Activated T-cell treated with anti-CD3 and anti-CD28 coated beads, Interleukin-2, amount 50 U/mL, for 72 hours (primary cell): ENCODE measurements at regions not wholly inside any gene's neighbourhood (a gene's known extent, or its start where the extent isn't known, plus 50 kb on each side); places are given as distances from the start of the nearest gene placed in this dataset.

Experiments
- ATAC-seq, 2 donors: fragments of 150-1000 bp; cut with Tn5 transposase; replicated peaks in 1 of 2; 2 replicates each; pipeline ENCODE4 v1.10.0; 2021; ENCODE audit warnings: moderate library complexity in 2 of 2, mild to moderate bottlenecking in 1 of 2
- DNase-seq, 2 donors: peaks; one replicate each; pipeline ENCODE4 v3.0.0; 2021 to 2022; ENCODE audit warnings: mixed read lengths in 1 of 2
- H3K27ac Mint-ChIP-seq: one replicate; pipeline ENCODE4 v1.8.0; 2022; ENCODE audit warnings: mild to moderate bottlenecking, moderate library complexity, mixed read lengths
- H3K27me3 Mint-ChIP-seq: one replicate; pipeline ENCODE4 v1.8.0; 2022; ENCODE audit warnings: low read depth, mixed read lengths
- H3K36me3 Mint-ChIP-seq, 2 donors: one replicate each; pipeline ENCODE4 v1.8.0; 2022; ENCODE audit warnings: mixed read lengths in 2 of 2, mild to moderate bottlenecking in 1 of 2; ENCODE audit not compliant: insufficient read depth in 2 of 2
- H3K4me1 Mint-ChIP-seq: one replicate; pipeline ENCODE4 v1.8.0; 2022; ENCODE audit warnings: low read depth, mixed read lengths
- H3K4me3 Mint-ChIP-seq, 2 donors: one replicate each; pipeline ENCODE4 v1.8.0; 2022; ENCODE audit warnings: mild to moderate bottlenecking in 2 of 2, mixed read lengths in 2 of 2, moderate library complexity in 2 of 2
- H3K9me3 Mint-ChIP-seq, 2 donors: one replicate each; pipeline ENCODE4 v1.8.0; 2022; ENCODE audit warnings: mixed read lengths in 2 of 2

GRCh38 chr6:170130201-170130621 is 160.7 kb downstream of the DLL1 start:
- no peak overlapping the region for H3K4me3 Mint-ChIP-seq
- H3K27me3 Mint-ChIP-seq = peaks cover 11% of the 10 kb centered on the region
- ATAC-seq (no peak), DNase-seq (no peak)
- no peak overlapping the region for H3K27ac Mint-ChIP-seq
- H3K4me1 Mint-ChIP-seq = no peaks in the 10 kb centered on the region
- H3K9me3 Mint-ChIP-seq = no peaks in the 10 kb centered on the region
- no peaks in the 10 kb centered on the region for H3K36me3 Mint-ChIP-seq

DNA sequence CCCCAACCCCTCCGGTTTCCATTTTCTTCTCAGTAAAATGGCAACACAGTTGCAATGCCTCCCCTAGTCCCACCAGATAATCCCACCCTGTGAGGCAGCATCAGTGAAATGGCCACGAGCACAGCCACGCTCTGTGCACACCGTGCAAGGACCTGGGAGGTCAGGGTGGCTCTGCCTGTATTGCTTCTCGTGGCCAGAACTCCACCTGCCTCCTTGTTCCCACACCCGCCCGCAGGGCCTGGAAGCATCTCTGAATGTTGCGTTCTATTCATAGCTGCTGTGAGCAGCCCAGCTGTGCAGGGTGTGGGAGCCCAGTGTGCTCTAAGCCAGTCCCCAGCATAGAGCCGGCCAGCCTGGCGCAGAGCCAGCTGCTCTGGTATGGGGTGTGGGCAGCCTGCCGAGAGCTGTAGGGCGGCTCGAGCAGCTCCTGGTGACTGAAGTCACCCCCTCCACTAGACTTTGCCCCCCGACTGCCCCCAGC is 161.1 kb downstream of the DLL1 start:
- H3K4me3 Mint-ChIP-seq = no peak overlapping the region
- no peak for ATAC-seq
- H3K4me1 Mint-ChIP-seq = no peaks in the 10 kb centered on the region
- no peaks in the 10 kb centered on the region for H3K9me3 Mint-ChIP-seq
- H3K36me3 Mint-ChIP-seq = no peaks in the 10 kb centered on the region
- H3K27ac Mint-ChIP-seq = no peak overlapping the region
- no peak for DNase-seq
- H3K27me3 Mint-ChIP-seq = peaks cover 11% of the 10 kb centered on the region

DNA sequence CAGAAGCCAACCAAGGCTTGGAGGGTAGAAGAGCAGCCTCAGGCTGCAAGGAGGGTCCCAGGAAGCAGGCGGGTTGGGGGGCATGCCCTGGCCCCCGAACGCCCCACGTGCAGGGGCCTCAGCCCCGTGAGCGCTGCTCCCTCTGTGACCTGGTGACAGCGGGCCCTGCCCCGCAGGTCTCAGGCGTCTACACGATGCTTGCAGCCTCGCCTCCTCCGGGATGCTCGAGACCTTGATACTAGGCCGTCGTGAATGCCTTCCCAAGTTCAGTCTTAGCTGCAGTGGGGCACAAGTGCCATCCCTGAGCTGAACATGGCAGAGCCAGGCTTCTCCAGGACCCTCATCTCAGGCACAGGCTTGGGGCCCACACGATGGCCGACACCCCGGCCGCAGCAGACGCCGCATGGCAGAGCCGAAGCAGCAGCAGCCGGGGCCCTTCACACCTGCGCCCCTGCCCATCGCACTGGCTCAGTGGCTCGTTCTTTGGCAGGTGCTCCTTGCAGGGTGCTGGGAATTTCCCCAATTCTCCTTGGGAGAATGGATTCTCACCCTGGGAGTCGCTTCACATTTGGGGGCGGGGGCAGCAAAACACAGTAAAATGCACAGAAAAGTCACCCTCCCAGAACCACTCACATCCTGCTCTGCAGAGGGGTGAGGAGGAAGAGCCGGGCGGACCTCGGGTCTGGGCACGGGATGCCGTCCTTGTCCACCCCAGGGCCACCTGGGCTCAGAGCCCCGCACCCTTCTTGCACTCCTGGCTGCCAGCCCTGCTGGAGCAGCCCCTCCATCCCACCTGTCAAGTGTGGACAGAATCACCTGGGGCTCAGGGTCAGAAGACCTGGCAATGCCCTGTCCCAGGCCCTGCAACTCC is 161.8 kb downstream of the DLL1 start:
- Mint-ChIP-seq H3K36me3 (no peaks in the 10 kb centered on the region), H3K9me3 (no peaks in the 10 kb centered on the region), H3K27me3 (peaks cover 5% of the 10 kb centered on the region), H3K4me1 (no peaks in the 10 kb centered on the region), H3K4me3 (no peak overlapping the region), H3K27ac (no peak overlapping the region)
- no peak for ATAC-seq
- no peak for DNase-seq

DNA sequence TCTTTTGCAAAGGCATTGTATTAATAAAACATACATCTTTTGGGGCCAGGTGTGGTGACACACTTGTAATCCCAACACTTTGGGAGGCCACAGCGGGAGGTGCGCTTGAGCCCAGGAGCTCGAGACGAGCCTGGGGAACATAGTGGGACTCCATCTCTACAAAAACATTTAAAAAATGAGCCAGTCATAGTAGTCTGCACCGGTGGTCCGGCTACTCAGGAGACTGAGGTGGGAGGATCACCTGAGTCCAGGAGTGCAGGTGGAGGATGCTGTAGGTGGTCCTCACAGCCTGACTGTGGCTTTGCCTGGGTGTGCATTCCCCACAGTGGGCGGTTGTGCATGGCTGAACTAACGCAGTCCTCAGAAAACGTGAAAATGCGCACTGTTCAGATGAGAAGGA is 162.5 kb downstream of the DLL1 start:
- ATAC-seq (no peak), DNase-seq (no peak)
- H3K27ac Mint-ChIP-seq = no peak overlapping the region
- H3K4me3 Mint-ChIP-seq = no peak overlapping the region
- no peaks in the 10 kb centered on the region for H3K36me3 Mint-ChIP-seq
- no peaks in the 10 kb centered on the region for H3K4me1 Mint-ChIP-seq
- no peaks in the 10 kb centered on the region for H3K27me3 Mint-ChIP-seq
- H3K9me3 Mint-ChIP-seq = no peaks in the 10 kb centered on the region

DNA sequence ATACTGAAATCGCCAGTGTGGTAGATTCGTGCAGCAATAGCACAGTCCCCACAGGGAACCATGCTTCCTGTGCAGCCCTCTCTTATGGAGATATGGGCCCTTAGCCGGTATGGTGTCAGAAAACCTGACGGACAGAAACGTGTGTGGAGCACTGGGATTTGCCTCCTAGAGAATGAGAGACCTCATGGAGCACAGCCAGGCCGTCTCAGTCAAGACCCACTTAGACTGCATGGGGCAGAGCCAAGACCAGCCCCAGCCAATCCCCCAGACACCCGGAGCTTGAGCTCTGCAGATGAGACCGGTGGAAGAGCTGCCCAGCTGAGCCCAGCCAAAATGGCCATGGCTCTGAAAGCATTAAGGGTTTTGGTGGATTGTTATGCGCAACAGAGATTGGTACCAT is 163.7 kb downstream of the DLL1 start:
- no peak overlapping the region for H3K27ac Mint-ChIP-seq
- no peak for ATAC-seq
- no peaks in the 10 kb centered on the region for H3K4me1 Mint-ChIP-seq
- peaks cover 0 to 1% of the 10 kb centered on the region in 2 donors for H3K9me3 Mint-ChIP-seq
- no peak overlapping the region for H3K4me3 Mint-ChIP-seq
- DNase-seq = no peak
- no peaks in the 10 kb centered on the region for H3K27me3 Mint-ChIP-seq
- H3K36me3 Mint-ChIP-seq = no peaks in the 10 kb centered on the region

- ATAC-seq = no peak
- no peak for DNase-seq
- Mint-ChIP-seq H3K36me3 (peaks cover 5 to 8% of the 10 kb centered on the region in 2 donors), H3K4me3 (no peak overlapping the region), H3K27ac (no peak overlapping the region), H3K4me1 (no peaks in the 10 kb centered on the region), H3K9me3 (peaks cover 3 to 5% of the 10 kb centered on the region in 2 donors), H3K27me3 (no peaks in the 10 kb centered on the region)
Measured at GRCh38 chr6:170125456-170126300, 165.2 kb downstream of the DLL1 start.

- H3K4me1 Mint-ChIP-seq = no peaks in the 10 kb centered on the region
- no peak for ATAC-seq
- peaks cover 8 to 10% of the 10 kb centered on the region in 2 donors for H3K9me3 Mint-ChIP-seq
- H3K4me3 Mint-ChIP-seq = no peak overlapping the region
- no peak overlapping the region for H3K27ac Mint-ChIP-seq
- H3K27me3 Mint-ChIP-seq = no peaks in the 10 kb centered on the region
- H3K36me3 Mint-ChIP-seq = peaks cover 10 to 14% of the 10 kb centered on the region in 2 donors
- DNase-seq = no peak
Measured at GRCh38 chr6:170124836-170125235, 166.0 kb downstream of the DLL1 start.

- ATAC-seq (no peak), DNase-seq (no peak)
- H3K27me3 Mint-ChIP-seq = no peaks in the 10 kb centered on the region
- peaks cover 12 to 15% of the 10 kb centered on the region in 2 donors for H3K36me3 Mint-ChIP-seq
- H3K4me1 Mint-ChIP-seq = no peaks in the 10 kb centered on the region
- H3K27ac Mint-ChIP-seq = no peak overlapping the region
- H3K4me3 Mint-ChIP-seq = no peak overlapping the region
- peaks cover 10 to 13% of the 10 kb centered on the region in 2 donors for H3K9me3 Mint-ChIP-seq
Measured at GRCh38 chr6:170124150-170124549, 166.7 kb downstream of the DLL1 start.

DNA sequence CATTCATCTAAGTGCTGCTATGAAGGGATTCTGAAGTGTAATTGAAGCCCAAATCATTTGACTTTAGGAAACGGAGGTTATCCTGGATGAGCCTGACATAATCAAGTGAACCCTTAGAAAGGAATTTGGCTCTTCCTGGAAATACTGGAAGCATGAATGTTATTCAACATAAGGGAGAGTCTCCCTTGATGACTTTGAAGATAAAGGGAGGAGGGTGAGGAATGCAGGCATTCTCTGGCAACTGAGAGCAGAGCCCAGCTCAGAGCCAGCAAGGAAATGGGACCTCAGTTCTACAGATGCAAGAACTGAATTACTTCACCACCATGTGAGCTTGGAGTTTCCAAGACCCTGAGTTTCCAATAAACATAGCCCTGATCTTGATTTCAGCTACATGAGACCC is 168.2 kb downstream of the DLL1 start:
- DNase-seq = no peak
- Mint-ChIP-seq H3K36me3 (peaks cover 12 to 15% of the 10 kb centered on the region in 2 donors), H3K4me3 (no peak overlapping the region), H3K4me1 (no peaks in the 10 kb centered on the region), H3K9me3 (peaks cover 10 to 13% of the 10 kb centered on the region in 2 donors), H3K27ac (no peak overlapping the region), H3K27me3 (no peaks in the 10 kb centered on the region)
- ATAC-seq = no peak

GRCh38 chr6:170117111-170117972 is 173.5 kb downstream of the DLL1 start:
- Mint-ChIP-seq H3K9me3 (peaks cover 10 to 13% of the 10 kb centered on the region in 2 donors), H3K36me3 (peaks cover 12 to 15% of the 10 kb centered on the region in 2 donors), H3K27ac (no peak overlapping the region), H3K4me1 (no peaks in the 10 kb centered on the region), H3K27me3 (no peaks in the 10 kb centered on the region), H3K4me3 (no peak overlapping the region)
- no peak for DNase-seq
- ATAC-seq = no peak

- Mint-ChIP-seq H3K27me3 (no peaks in the 10 kb centered on the region), H3K36me3 (peaks cover 11 to 14% of the 10 kb centered on the region in 2 donors), H3K9me3 (peaks cover 9 to 10% of the 10 kb centered on the region in 2 donors), H3K27ac (no peak overlapping the region), H3K4me1 (no peaks in the 10 kb centered on the region), H3K4me3 (no peak overlapping the region)
- no peak for ATAC-seq
- DNase-seq = no peak
Measured at GRCh38 chr6:170116636-170117035, 174.2 kb downstream of the DLL1 start.

- peaks cover 3% of the 10 kb centered on the region in 2 donors for H3K36me3 Mint-ChIP-seq
- ATAC-seq (no peak), DNase-seq (no peak)
- H3K27me3 Mint-ChIP-seq = no peaks in the 10 kb centered on the region
- peaks cover 3 to 4% of the 10 kb centered on the region in 2 donors for H3K9me3 Mint-ChIP-seq
- H3K4me1 Mint-ChIP-seq = no peaks in the 10 kb centered on the region
- no peak overlapping the region for H3K27ac Mint-ChIP-seq
- H3K4me3 Mint-ChIP-seq = no peak overlapping the region
Measured at GRCh38 chr6:170114956-170115855, 175.7 kb downstream of the DLL1 start.
